ENCODE measurements at regions not wholly inside any gene's neighbourhood (a gene's known extent, or its start where the extent isn't known, plus 50 kb on each side); places are given as distances from the start of the nearest gene placed in this dataset.

- CTCF ChIA-PET, result no interaction called here
- H3K27ac ChIP-seq (ENCODE audit: low read depth, low read length), result no peak overlapping the region
- no peak overlapping the region for H3K9ac ChIP-seq (ENCODE audit: low read length)
Observed at GRCh38 chr1:182139496-182139895, 78.0 kb upstream of the ZNF648 start.

GRCh38 chr1:182137546-182137945 is 76.0 kb upstream of the ZNF648 start:
- no peak for TF ChIP-seq EZH2 (IDR thresholded peaks at IDR 0.05)
- no peak for TF ChIP-seq SRF (IDR thresholded peaks at IDR 0.05; ENCODE audit: low read depth)
- no peak for TF ChIP-seq SP1 (IDR thresholded peaks at IDR 0.05; ENCODE audit: low read depth)
- no peak for TF ChIP-seq ZFX (IDR thresholded peaks at IDR 0.05)
- no peak for TF ChIP-seq YY1 (IDR thresholded peaks at IDR 0.05; ENCODE audit: extremely low read depth, insufficient replicate concordance, low read depth, low read length)
- TF ChIP-seq ZBTB33 (IDR thresholded peaks at IDR 0.05; ENCODE audit: extremely low read depth, insufficient replicate concordance, low read length), result no peak
- TF ChIP-seq ATF3 (IDR thresholded peaks at IDR 0.05), result no peak
- RAD21 ChIA-PET (ENCODE audit: low non-redundant PET in 1 of 2, low total read pairs in 2 of 2, uncharacterized antibody in 2 of 2, unreplicated experiment in 2 of 2), result no interaction called here
- no peak for DNase-seq (ENCODE audit: low read depth, low spot score)
- no peaks in the 10 kb centered on the region for H3K36me3 ChIP-seq (ENCODE audit: control insufficient read depth in 1 of 2, insufficient read depth in 2 of 2, low read length in 2 of 2)
- H3K9me2 ChIP-seq (ENCODE audit: insufficient read depth), result no peaks in the 10 kb centered on the region
- H3K27me3 ChIP-seq (ENCODE audit: insufficient read depth, low read length), result no peaks in the 10 kb centered on the region
- intact Hi-C loops (cut with micrococcal nuclease), result no loop called here
- CTCF ChIA-PET, result no interaction called here
- BruUV-seq (replicated peaks), result no TSS peak
- H3K4me3 ChIP-seq (replicated peaks in 1 of 2; ENCODE audit: low read depth in 1 of 2, low read length in 2 of 2), result no peak overlapping the region
- no peaks in the 10 kb centered on the region for H3K79me2 ChIP-seq (ENCODE audit: insufficient read depth, low read length)
- no peak overlapping the region for H2AFZ ChIP-seq (ENCODE audit: low read depth, low read length, poor library complexity, severe bottlenecking)
- no peak overlapping the region for H3K4me2 ChIP-seq (ENCODE audit: low read length)
- no peak overlapping the region for H3K9ac ChIP-seq (ENCODE audit: low read length)
- no peaks in the 10 kb centered on the region for H3K4me1 ChIP-seq (ENCODE audit: control insufficient read depth in 1 of 2, insufficient read depth in 2 of 2, low read length in 2 of 2)
- POLR2A ChIA-PET, result no interaction called here
- H4K20me1 ChIP-seq (ENCODE audit: insufficient read depth), result no peaks in the 10 kb centered on the region
- H3K27ac ChIP-seq (ENCODE audit: low read depth, low read length), result no peak overlapping the region
- ATAC-seq, result no peak
- H3K9me3 ChIP-seq (ENCODE audit: control insufficient read depth in 1 of 2, insufficient read depth in 1 of 2, low read depth in 1 of 2, low read length in 2 of 2), result peaks cover 3 to 5% of the 10 kb centered on the region in 2 experiments; a peak in 2 of 4 replicates

More at GRCh38 chr1:182139496-182139895, 78.0 kb upstream of the ZNF648 start:
- ATAC-seq (no peak), DNase-seq (ENCODE audit: low read depth, low spot score) (no peak)
- ChIA-PET POLR2A (interaction anchor here (1.9 kb wide), 1 partner anchor 252 kb away, joined by 4 read pairs; the partner anchor contains the start of gene GLUL), RAD21 (ENCODE audit: low non-redundant PET in 1 of 2, low total read pairs in 2 of 2, uncharacterized antibody in 2 of 2, unreplicated experiment in 2 of 2) (no interaction called here)
- no peak for TF ChIP-seq ZFX (IDR thresholded peaks at IDR 0.05)
- intact Hi-C loops (cut with micrococcal nuclease), result no loop called here
- Histone ChIP-seq H3K4me1 (ENCODE audit: control insufficient read depth in 1 of 2, insufficient read depth in 2 of 2, low read length in 2 of 2) (no peaks in the 10 kb centered on the region), H3K36me3 (ENCODE audit: control insufficient read depth in 1 of 2, insufficient read depth in 2 of 2, low read length in 2 of 2) (no peaks in the 10 kb centered on the region), H3K4me3 (replicated peaks in 1 of 2; ENCODE audit: low read depth in 1 of 2, low read length in 2 of 2) (no peak overlapping the region), H4K20me1 (ENCODE audit: insufficient read depth) (no peaks in the 10 kb centered on the region), H3K9me3 (ENCODE audit: control insufficient read depth in 1 of 2, insufficient read depth in 1 of 2, low read depth in 1 of 2, low read length in 2 of 2) (peaks cover 0 to under 1% of the 10 kb centered on the region in 2 experiments; a peak in 2 of 4 replicates), H3K4me2 (ENCODE audit: low read length) (no peak overlapping the region), H3K79me2 (ENCODE audit: insufficient read depth, low read length) (no peaks in the 10 kb centered on the region), H3K27me3 (ENCODE audit: insufficient read depth, low read length) (no peaks in the 10 kb centered on the region), H2AFZ (ENCODE audit: low read depth, low read length, poor library complexity, severe bottlenecking) (no peak overlapping the region), H3K9me2 (ENCODE audit: insufficient read depth) (no peaks in the 10 kb centered on the region)
- BruUV-seq (replicated peaks), result no TSS peak

All from HCT116 (cell line).